CD14-positive monocyte (primary cell): ENCODE measurements at regions not wholly inside any gene's neighbourhood (a gene's known extent, or its start where the extent isn't known, plus 50 kb on each side); places are given as distances from the start of the nearest gene placed in this dataset.

Source experiments
- DNase-seq, 3 donors: peaks; one replicate each; pipeline ENCODE4 v3.0.0-alpha.2; 2011 to 2022
- H2AFZ ChIP-seq: 2 replicates; pipeline ENCODE4 v1.6.0; 2012; ENCODE audit warnings: mild to moderate bottlenecking, low read depth, low read length, inconsistent platforms; ENCODE audit not compliant: insufficient read depth, poor library complexity, severe bottlenecking
- H3K27ac ChIP-seq, 2 donors: 1 replicate in 1 of 2; 2 replicates in 1 of 2; pipeline ENCODE4 v1.5.1; 2012 to 2013; ENCODE audit warnings: low read length in 2 of 2, control low read depth in 1 of 2, inconsistent platforms in 1 of 2, low read depth in 1 of 2, mild to moderate bottlenecking in 1 of 2
- H3K27me3 ChIP-seq, 2 donors: one replicate each; pipeline versions ENCODE4 v1.6.0 to v1.6.1; 2011 to 2013; ENCODE audit warnings: low read length in 2 of 2; ENCODE audit not compliant: control insufficient read depth in 2 of 2, insufficient read depth in 2 of 2
- H3K36me3 ChIP-seq, 2 donors: replicated peaks in 1 of 2; 1 replicate in 1 of 2; 2 replicates in 1 of 2; pipeline versions ENCODE4 v1.5.1 to v1.6.1; 2012 to 2013; ENCODE audit warnings: low read length in 2 of 2, control low read depth in 1 of 2, inconsistent platforms in 1 of 2, mild to moderate bottlenecking in 1 of 2; ENCODE audit not compliant: insufficient read depth in 2 of 2, control insufficient read depth in 1 of 2
- H3K4me1 ChIP-seq, 2 donors: 1 replicate in 1 of 2; 2 replicates in 1 of 2; pipeline versions ENCODE4 v1.5.1 to v1.6.1; 2012 to 2013; ENCODE audit warnings: low read length in 2 of 2, control low read depth in 1 of 2, inconsistent platforms in 1 of 2, mild to moderate bottlenecking in 1 of 2, moderate library complexity in 1 of 2; ENCODE audit not compliant: insufficient read depth in 2 of 2, control insufficient read depth in 1 of 2
- H3K4me2 ChIP-seq: replicated peaks from 2 replicates; pipeline ENCODE3; 2012; ENCODE audit warnings: low read length, moderate library complexity, mild to moderate bottlenecking; ENCODE audit not compliant: poor library complexity, severe bottlenecking; ENCODE audit errors: extremely low read depth
- H3K4me3 ChIP-seq, 3 experiments: fragments of 200-600 bp in 1 of 3; sonication (generic) in 1 of 3; replicated peaks in 1 of 3; 1 replicate in 2 of 3; 2 replicates in 1 of 3; pipeline ENCODE4 v1.5.1; 2011 to 2013; ENCODE audit warnings: low read length in 3 of 3, mild to moderate bottlenecking in 3 of 3, control low read depth in 2 of 3, low read depth in 2 of 3, inconsistent platforms in 1 of 3, moderate library complexity in 1 of 3
- H3K79me2 ChIP-seq: 2 replicates; pipeline ENCODE4 v1.6.0; 2012; ENCODE audit warnings: mild to moderate bottlenecking, control low read depth, inconsistent platforms, low read length, moderate library complexity; ENCODE audit not compliant: insufficient read depth
- H3K9ac ChIP-seq: 2 replicates; pipeline ENCODE4 v1.6.0; 2017; ENCODE audit warnings: low read length, mild to moderate bottlenecking; ENCODE audit not compliant: insufficient read depth, poor library complexity, severe bottlenecking
- H3K9me3 ChIP-seq, 2 donors: replicated peaks in 1 of 2; 1 replicate in 1 of 2; 2 replicates in 1 of 2; pipeline versions ENCODE4 v1.5.1 to v1.6.1; 2012 to 2013; ENCODE audit warnings: low read length in 2 of 2, control low read depth in 1 of 2; ENCODE audit not compliant: control insufficient read depth in 1 of 2, insufficient read depth in 1 of 2
- H4K20me1 ChIP-seq: 2 replicates; pipeline ENCODE4 v1.6.0; 2012; ENCODE audit warnings: mild to moderate bottlenecking, low read length, control low read depth, moderate library complexity; ENCODE audit not compliant: insufficient read depth
- H3K27ac Mint-ChIP-seq, 7 donors: one replicate each; pipeline ENCODE4 v1.8.0; 2020; ENCODE audit warnings: mild to moderate bottlenecking in 7 of 7, mixed read lengths in 7 of 7, moderate library complexity in 6 of 7, inconsistent platforms in 2 of 7
- H3K27me3 Mint-ChIP-seq, 3 donors: one replicate each; pipeline ENCODE4 v1.8.0; 2021 to 2022; ENCODE audit warnings: low read depth in 3 of 3, mild to moderate bottlenecking in 3 of 3, mixed read lengths in 3 of 3, moderate library complexity in 3 of 3, inconsistent platforms in 1 of 3
- H3K36me3 Mint-ChIP-seq, 2 donors: one replicate each; pipeline ENCODE4 v1.8.0; 2020; ENCODE audit warnings: mixed read lengths in 2 of 2, inconsistent platforms in 1 of 2, mild to moderate bottlenecking in 1 of 2
- H3K4me1 Mint-ChIP-seq: one replicate; pipeline ENCODE4 v1.8.0; 2020; ENCODE audit warnings: mild to moderate bottlenecking, mixed read lengths
- H3K4me3 Mint-ChIP-seq, 2 donors: one replicate each; pipeline ENCODE4 v1.8.0; 2020; ENCODE audit warnings: mild to moderate bottlenecking in 2 of 2, mixed read lengths in 2 of 2, moderate library complexity in 1 of 2
- H3K9me3 Mint-ChIP-seq, 7 donors: one replicate each; pipeline ENCODE4 v1.8.0; 2020 to 2022; ENCODE audit warnings: mixed read lengths in 7 of 7, mild to moderate bottlenecking in 6 of 7, moderate library complexity in 6 of 7, inconsistent platforms in 2 of 7
- WGBS: methylation state at CpG from one replicate; pipeline ENCODE4 v1.1.5; 2013; ENCODE audit warnings: missing lambda C conversion rate; ENCODE audit not compliant: insufficient coverage; 5-methylcytosine and 5-hydroxymethylcytosine counted together
- intact Hi-C, 2 donors: fragments of 100-400 bp; cut with micrococcal nuclease; formaldehyde crosslinking; loops; one replicate each; pipeline versions ENCODE4 v1.15.0 to v1.15.1; 2023
- TF ChIP-seq, protein P1 (sequence below): fragments of 200-600 bp; IDR thresholded peaks from one replicate; pipeline ENCODE4 v1.8.0; 2022; ENCODE audit warnings: antibody characterized with exemption, mild to moderate bottlenecking

DNA sequence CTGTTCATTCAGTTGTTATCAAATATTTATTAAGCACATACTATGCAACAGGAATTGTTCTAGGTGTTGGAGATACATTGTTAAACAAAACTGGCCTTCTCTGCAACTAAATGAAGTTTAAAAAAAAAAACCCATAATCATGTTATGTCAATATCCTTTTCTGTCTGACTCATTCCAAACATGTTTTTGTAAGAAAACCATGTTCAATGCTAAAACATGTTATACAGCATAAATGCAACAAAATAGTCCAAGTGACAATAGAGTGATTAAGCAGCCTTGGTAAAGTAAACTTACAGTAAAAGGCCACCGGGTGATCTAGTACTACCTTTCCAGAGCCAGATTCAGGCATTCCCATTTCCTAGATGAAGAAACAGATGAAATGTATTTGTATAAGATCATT lies 278.0 kb upstream of the NECTIN3 start:
- peaks cover 0 to 1% (median 0%) of the 10 kb centered on the region in 3 donors for H3K27me3 Mint-ChIP-seq
- no peak for DNase-seq
- TF ChIP-seq, protein P1, sequence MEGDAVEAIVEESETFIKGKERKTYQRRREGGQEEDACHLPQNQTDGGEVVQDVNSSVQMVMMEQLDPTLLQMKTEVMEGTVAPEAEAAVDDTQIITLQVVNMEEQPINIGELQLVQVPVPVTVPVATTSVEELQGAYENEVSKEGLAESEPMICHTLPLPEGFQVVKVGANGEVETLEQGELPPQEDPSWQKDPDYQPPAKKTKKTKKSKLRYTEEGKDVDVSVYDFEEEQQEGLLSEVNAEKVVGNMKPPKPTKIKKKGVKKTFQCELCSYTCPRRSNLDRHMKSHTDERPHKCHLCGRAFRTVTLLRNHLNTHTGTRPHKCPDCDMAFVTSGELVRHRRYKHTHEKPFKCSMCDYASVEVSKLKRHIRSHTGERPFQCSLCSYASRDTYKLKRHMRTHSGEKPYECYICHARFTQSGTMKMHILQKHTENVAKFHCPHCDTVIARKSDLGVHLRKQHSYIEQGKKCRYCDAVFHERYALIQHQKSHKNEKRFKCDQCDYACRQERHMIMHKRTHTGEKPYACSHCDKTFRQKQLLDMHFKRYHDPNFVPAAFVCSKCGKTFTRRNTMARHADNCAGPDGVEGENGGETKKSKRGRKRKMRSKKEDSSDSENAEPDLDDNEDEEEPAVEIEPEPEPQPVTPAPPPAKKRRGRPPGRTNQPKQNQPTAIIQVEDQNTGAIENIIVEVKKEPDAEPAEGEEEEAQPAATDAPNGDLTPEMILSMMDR, result no peak
- H3K9me3 Mint-ChIP-seq, result peaks cover 0 to 3% (median 0%) of the 10 kb centered on the region in 7 donors
- Histone ChIP-seq H3K27ac (no peak overlapping the region), H3K9ac (no peak overlapping the region), H3K4me2 (no peak overlapping the region), H3K4me1 (no peaks in the 10 kb centered on the region), H3K27me3 (no peaks in the 10 kb centered on the region), H3K4me3 (no peak overlapping the region), H3K9me3 (no peaks in the 10 kb centered on the region), H2AFZ (no peak overlapping the region), H4K20me1 (no peaks in the 10 kb centered on the region), H3K79me2 (no peaks in the 10 kb centered on the region), H3K36me3 (no peaks in the 10 kb centered on the region)
- WGBS, result no CpG with 5 or more reads among the region's 1 CpG
- no peak overlapping the region for H3K27ac Mint-ChIP-seq
- no peaks in the 10 kb centered on the region for H3K4me1 Mint-ChIP-seq
- H3K4me3 Mint-ChIP-seq, result no peak overlapping the region
- H3K36me3 Mint-ChIP-seq, result no peaks in the 10 kb centered on the region
- intact Hi-C loops, result no loop called here

- Histone ChIP-seq H3K9me3 (no peaks in the 10 kb centered on the region), H4K20me1 (no peaks in the 10 kb centered on the region), H3K4me3 (no peak overlapping the region), H3K79me2 (no peaks in the 10 kb centered on the region), H3K36me3 (no peaks in the 10 kb centered on the region), H3K27me3 (no peaks in the 10 kb centered on the region), H3K27ac (no peak overlapping the region), H3K4me1 (no peaks in the 10 kb centered on the region), H3K9ac (no peak overlapping the region), H2AFZ (no peak overlapping the region), H3K4me2 (no peak overlapping the region)
- Mint-ChIP-seq H3K4me1 (no peaks in the 10 kb centered on the region), H3K27me3 (peaks cover 0 to 1% (median 0%) of the 10 kb centered on the region in 3 donors), H3K27ac (no peak overlapping the region), H3K36me3 (no peaks in the 10 kb centered on the region), H3K9me3 (peaks cover 0 to 3% (median 0%) of the 10 kb centered on the region in 7 donors), H3K4me3 (no peak overlapping the region)
- intact Hi-C loops, result no loop called here
- no peak for DNase-seq
- TF ChIP-seq, protein P1, result no peak
- no CpG with 5 or more reads among the region's 2 CpGs for WGBS
Measured at GRCh38 chr3:110795163-110795562, 276.5 kb upstream of the NECTIN3 start.
